Endothelial cell of hepatic sinusoid (primary cell): ENCODE measurements at regions not wholly inside any gene's neighbourhood (a gene's known extent, or its start where the extent isn't known, plus 50 kb on each side); places are given as distances from the start of the nearest gene placed in this dataset.
"Not testable (repeated sequence)": the region's sequence is repeated elsewhere in the genome, so short reads cannot be mapped to it uniquely, and the experiment has no call there.

Source experiments
- in situ Hi-C: cut with HindIII; loops from 2 replicates; pipeline ENCODE4 v1.10.0; 2017; ENCODE audit warnings: low sequenced_read_pairs

DNA sequence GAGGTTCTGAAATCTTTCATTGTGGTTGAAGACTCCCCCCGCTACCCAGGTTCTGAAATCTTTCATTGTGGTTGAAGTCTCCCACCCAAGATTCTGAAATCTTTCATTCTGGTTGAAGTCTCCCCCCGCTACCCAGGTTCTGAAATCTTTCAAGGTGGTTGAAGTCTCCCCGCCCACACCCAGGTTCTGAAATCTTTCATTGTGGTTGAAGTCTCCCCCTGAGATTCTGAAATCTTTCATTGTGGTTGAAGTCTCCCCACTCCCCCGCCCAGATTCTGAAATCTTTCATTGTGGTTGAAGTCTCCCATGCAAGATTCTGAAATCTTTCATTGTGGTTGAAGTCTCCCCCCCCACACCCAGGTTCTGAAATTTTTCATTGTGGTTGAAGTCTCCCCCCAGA lies 916.6 kb downstream of the BRD1 start:
- in situ Hi-C loops = not testable (repeated sequence)

GRCh38 chr22:48908547-48908946 lies 919.1 kb downstream of the BRD1 start:
- in situ Hi-C loops = no loop called here

DNA sequence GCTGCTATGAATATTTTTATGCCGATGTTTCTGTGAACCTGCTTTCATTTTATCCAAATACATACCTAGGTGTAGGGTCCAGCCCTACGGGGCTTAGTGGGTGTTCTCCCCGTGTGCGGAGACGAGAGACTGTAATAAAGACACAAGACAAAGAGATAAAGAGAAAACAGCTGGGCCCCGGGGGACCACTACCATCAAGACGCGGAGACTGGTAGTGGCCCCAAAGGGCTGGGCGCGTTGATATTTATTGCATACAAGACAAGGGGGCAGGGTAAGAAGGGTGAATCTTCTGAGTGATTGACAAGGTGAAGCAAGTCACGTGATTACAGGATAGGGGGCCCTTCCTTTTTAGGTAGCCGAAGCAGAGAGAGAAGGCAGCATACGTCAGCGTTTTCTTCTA lies 920.1 kb downstream of the BRD1 start:
- in situ Hi-C loops = no loop called here

DNA sequence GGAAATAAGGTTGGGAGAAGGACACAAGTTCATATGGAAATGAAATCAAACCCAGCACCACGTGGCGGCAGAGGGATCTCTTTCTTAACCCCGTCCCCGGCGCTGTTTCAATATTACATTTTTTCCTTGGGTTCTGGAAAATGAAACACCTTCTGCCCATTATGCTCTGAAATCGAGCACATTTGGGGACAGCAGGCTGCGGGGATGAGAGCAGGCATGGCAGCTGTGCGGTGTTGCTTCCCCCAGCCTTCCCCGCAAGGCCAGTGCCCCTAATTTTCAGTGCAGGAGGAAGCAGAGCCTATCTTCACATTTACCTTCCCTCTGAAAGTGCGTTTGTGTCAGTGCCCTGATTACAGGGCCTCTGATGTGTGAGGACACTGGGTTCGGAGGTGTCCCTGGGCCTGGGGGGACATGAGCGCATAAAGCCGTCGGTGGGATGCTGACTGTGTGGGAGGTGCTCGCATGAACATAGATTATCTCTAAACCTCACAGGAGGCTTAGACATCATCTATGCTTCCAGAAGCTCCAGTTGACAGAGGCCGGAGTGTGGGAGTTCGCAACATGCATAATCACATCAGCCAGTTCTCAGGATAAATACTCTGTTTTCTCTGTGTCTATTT lies 921.3 kb downstream of the BRD1 start:
- in situ Hi-C loops = no loop called here

DNA sequence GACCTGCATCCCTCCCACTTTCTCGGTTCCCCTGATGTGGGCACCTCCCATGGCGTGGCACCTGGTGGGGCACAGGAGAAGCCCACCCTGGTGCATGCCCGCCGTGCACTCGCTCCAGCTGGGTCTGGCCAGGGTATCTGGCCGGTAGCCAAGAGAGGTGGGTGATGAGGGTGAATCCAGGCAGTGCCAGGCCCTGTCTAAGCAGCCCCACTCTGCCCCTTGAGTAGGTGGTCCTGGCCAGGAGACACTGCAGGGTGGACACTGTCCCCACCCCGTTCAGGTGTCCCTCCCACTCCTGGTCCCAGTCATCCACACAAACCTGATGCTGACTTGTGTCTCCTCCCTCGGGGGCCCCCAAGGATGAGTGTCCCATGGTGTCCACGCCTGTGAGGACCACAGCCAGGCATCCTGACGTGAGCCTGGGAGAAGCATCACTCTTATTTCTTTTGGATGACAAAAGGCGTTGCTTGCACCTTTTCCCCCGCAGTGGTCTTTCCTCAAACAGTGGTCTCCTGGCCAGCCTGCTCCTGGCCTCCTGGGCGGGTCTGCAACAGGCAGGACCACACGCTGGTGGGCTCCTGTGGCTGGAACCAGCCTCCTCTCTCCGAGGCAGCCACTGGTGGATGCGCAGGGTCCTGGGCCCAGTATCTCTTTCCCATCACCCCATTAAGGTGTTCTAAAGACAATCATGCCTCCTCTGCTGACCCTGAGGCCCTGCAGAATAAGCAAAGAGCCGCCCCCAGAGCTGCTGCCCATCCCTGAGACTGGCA lies 922.3 kb downstream of the BRD1 start:
- in situ Hi-C loops = no loop called here

DNA sequence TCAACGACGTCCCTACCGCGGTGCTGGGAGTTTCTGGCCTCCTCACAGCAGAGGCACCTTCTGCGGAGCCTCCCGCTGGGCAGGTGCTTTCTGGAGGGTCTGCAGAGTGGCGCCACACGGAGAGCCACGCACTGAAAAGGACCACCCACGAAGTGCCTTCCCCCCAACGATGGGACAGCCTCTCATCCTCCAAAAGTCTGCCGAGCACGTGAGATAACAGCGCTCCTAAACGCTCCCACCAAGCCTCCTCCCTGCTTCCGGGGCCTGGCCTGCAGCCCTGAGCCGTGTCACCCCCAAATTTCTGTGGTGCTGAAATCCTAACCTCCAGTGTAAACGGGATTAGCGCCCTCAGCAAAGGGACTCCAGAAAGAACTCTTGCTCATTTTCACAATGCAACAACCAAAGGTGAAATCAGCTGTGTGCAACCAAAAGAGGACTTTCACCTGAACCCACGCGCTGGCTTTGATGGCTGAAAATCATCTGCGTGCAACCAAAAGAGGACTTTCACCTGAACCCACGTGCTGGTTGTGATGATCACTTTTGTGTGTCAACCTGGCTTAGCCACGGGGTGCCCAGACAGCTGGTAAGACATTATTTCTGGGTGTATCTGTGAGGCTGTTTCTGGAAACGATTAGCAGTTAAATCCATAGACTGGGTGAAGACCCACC lies 924.6 kb downstream of the BRD1 start:
- in situ Hi-C loops = no loop called here

DNA sequence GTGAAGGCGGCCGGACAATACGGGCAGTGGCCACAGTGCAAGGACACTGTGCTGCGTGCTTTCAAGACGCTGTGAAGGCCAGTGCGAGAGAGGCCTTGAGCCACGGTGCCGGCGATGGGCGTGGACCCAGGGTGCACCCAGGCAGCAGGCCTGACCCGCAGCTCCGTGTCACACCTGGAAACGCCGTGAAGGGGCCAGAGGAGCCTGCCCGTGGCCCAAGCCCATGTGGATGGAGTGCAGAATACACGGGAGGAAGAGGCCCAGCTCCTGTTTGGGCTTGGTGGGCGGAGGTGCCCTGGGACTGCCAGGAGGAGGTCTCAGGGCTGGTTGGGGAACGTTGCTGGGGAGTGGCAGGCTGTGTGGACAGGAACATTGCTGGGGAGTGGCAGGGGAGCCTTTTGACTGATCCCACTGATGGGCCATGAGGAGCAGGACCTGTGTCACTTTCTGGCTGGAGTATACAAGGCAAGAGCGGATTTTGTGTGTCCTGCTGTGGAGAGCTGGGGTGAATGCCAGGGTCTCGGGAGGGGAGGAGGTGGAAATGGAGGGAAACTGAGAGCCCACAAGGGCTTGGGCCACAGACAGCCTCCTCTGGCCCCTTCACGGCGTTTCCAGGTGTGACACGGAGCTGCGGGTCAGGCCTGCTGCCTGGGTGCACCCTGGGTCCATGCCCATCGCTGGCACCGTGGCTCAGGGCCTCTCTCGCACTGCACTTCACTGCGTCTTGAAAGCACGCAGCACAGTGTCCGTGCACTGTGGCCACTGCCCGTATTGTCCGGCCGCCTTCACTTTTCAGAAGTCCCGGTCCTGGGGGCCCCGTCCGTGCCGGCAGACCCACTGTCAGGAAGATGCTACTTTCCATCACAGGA lies 925.4 kb downstream of the BRD1 start:
- in situ Hi-C loops = no loop called here

- in situ Hi-C loops = no loop called here
These were observed 926.3 kb downstream of the BRD1 start for GRCh38 chr22:48901324-48901723.

DNA sequence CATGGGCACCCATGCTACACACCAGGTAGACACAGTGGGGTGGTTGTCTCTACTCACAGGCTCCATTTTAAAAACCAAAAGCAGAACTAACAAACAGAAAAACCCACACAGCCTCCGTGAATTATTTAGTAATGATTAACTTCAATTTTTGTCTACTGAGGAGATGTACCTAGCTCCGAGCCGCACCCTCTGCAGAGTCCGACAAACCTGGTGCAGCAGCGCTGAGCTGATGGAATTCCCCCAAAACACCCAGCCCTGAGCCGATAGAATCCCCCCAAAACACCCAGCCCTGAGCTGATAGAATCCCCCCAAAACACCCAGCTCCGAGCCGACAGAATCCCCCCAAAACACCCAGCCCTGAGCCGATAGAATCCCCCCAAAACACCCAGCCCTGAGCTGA lies 927.0 kb downstream of the BRD1 start:
- in situ Hi-C loops = no loop called here

DNA sequence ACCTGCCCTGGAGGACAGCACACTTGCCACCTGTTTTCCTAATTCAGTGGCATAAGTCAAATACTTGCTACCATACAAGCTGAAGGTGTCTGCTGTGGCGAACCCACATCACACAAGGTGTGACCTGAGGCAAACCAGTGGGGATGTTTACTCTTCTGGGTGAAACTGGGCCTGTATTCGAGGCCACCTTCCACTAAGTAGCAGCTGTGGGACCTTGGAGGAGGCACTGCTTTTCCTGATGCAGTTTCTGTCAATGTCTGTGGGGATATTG lies 927.4 kb downstream of the BRD1 start:
- in situ Hi-C loops = no loop called here

DNA sequence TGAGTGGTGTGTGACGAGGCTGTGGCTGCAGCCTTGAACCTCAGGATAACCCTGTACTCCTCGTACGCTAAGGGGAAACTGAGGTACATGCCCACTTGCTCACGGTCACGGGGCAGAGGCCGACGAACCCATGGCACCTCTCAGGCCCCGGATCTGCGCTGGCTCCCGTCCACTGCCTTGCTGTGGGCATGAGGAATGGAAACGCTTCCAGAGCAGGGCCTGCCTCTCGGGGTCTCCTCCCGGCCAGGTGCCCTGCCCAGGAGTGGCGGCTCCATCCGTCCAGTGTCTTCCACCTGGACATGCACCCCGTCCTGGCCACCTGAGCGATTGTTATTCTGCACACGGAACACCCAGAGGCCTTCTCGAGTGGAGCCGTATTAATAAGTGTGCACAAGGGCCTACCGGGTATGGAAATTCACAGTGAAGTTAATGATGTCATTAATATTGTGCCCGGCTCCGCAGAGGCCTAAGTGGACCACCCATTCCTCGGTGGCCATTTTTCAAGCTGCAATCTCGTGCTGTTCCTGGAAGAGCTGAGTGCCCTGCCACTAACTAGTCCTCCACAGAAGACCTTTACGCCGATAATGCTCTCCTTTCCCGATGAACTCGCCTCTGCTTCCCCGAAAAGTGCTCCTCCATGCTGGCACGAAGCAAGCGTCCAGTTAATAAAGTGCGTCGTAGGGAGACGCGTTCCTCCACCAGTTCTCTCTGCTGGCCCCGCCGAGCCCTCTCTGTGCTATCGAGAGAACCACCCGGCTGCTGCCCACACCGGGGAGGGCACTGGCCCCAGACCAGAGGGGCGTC lies 927.9 kb downstream of the BRD1 start:
- in situ Hi-C loops = no loop called here

DNA sequence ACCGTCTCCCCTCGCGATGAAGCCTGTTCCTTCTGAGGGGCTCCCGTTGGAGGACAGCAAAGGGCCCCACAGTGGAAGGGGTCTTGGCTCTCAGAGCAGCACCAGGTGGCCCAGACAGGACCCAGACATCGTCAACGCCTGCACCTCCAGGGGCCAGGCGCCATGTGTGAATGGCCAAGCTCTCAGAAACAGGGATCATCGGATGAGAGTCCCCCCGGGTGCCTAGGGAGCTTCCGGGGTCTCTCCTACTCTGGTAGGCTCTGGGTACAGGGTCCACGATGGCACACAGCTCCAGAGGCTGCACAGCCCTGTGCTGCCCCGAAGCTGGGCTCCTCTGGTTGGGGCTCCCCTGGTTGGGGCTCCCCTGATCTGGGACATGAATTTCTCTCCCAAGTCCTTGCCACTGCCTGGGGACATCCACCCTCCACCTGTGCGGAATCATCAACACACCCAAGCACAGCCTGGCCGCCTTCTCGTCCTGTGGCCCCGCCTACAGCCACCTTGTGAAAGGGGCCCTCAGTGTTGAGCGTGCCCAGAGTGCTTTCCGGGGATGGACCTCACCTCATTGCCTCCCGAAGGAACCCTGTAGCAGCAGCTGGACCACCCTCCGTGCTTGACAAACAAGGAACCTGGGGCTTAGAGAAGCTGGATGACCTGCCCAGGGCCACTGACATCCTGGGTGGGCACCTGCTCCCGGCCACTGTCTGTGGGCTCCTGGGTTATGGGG lies 929.0 kb downstream of the BRD1 start:
- in situ Hi-C loops = no loop called here

DNA sequence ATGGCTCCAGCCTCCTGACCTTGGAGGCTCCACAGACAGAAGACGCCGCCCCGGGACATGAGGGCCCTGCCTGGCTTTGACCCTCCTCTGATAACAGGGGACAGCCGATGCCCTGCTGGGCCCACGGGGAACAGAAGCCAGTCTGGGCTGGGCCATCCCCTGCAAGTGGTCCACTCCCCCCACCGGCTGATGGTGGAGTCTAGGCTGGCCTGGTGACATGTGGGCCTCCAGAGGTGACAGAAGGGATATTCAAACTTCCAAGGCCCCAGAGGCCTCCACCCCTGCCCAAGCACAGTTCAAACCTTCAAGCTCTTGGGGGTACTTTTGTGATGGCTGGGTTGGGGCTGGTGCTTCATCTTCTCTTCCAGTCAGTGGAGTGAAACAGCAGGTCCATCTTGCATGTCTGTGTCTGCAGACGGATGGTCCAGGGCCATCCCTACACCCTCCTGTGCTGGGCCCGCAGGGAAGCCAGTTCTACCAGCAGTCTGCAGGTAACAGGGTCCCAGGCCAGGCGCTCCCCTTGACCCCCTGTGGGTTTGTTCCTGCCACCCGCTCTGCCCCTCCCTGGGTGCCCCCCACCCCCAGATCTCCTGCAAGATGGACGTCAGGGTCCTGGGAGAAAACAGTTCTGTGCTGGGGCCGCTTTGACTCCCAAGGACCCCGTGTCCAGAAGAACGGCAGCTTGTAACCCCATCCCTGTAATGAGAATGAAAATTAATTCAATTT lies 929.9 kb downstream of the BRD1 start:
- in situ Hi-C loops = no loop called here

GRCh38 chr22:48896766-48897644 lies 930.7 kb downstream of the BRD1 start:
- in situ Hi-C loops = no loop called here

DNA sequence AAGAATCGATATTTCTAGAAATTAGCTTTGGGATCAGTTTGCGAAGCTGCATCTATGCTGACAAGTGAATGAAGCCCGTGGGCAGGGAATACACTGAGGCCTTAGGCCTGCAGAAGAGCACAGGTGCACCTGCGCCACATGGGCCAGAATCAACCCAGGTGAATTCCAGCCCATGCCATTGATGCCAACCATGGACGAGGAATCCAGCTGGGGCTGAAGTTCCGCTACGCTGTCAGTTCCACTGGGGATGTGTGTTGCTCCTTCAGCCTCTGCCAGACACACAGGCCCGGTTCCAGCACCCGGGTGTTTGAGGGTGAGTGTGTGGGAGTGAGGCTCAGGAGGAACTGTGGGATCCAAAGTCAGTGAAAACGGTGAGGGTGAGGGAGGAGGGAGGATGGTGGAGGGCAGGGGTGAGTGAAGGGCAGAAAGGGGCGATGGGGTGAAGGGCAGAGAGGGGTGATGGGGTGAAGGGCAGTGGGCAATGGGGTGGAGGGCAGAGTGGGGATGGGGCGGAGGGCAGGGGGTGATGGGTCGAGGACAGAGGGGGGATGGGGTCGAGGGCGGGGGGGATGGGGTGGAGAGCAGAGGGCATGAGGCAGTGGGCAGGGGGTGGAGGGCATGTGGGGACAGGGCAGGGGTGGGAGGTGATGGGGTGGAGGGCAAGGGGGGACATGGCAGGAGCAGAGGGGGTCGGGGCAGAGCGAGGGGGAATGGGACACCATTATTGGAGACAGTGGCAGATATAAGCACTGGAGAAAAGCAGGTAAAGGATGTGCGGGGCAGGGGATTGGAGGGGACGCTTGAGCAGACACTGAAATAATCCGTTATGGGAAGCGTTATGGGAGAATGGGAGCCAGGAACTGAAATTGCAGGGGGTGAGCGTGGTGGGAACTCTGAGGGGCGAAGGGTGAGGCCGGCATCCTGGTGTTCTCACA lies 931.6 kb downstream of the BRD1 start:
- in situ Hi-C loops = no loop called here

GRCh38 chr22:48895336-48895735 lies 932.3 kb downstream of the BRD1 start:
- in situ Hi-C loops = no loop called here

DNA sequence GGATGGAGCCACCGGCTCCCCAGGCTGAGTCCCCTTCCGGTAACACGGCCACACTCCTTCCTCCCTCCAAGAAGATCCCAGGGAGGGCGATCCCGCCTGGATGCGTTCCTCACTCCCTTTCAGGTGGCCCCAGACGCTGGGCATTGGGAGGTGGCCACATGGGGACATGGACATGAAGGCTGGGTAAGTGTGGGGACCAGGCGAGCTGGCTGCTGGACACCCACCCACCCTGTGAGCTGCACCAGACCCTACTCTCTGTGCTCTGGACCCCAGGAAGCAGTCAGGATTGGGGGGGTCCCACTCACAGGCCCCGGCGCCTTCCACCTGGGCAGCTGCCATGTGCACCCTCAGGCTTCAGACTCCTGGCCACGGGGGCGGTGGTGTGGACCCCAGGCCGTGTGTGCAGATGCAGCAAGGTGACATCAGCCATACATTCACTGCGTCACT lies 932.8 kb downstream of the BRD1 start:
- in situ Hi-C loops = no loop called here
